Fibroblast of mammary gland (primary cell): ENCODE measurements at regions not wholly inside any gene's neighbourhood (a gene's known extent, or its start where the extent isn't known, plus 50 kb on each side); places are given as distances from the start of the nearest gene placed in this dataset.

Source experiments
- DNase-seq: peaks from one replicate; pipeline ENCODE4 v3.0.0-alpha.2; 2010; ENCODE audit warnings: low read depth
- H3K4me3 ChIP-seq: 2 replicates; pipeline ENCODE4 v1.5.1; 2011; ENCODE audit warnings: low read depth, mild to moderate bottlenecking, low read length, moderate library complexity; ENCODE audit not compliant: control insufficient read depth
- TF ChIP-seq, protein P1 (sequence below): conservative IDR thresholded peaks from 2 replicates; pipeline ENCODE4 v1.5.1; 2011; ENCODE audit warnings: low read depth, low read length, inconsistent platforms; ENCODE audit not compliant: control insufficient read depth, insufficient read depth

DNA sequence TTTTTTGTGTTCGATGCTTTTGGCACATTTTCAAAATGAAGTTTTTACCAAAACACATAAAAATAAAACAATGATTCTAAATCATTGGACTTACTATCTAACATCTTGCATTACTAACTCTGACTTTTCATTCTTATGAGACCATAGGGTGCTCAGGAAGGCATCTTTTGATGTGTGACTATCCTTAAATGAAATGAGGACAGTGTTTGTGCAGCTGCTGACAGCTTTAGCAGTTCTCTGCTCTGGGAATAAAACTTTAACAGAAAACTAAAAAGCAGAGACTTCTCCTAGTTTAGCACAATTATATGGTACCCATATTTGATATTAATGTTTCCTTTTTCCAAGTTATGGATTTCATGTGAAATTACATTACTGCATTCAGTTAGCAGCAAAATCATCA lies 471.6 kb downstream of the ARL4A start:
- no peak for DNase-seq
- no peak overlapping the region for H3K4me3 ChIP-seq
- TF ChIP-seq, protein P1, sequence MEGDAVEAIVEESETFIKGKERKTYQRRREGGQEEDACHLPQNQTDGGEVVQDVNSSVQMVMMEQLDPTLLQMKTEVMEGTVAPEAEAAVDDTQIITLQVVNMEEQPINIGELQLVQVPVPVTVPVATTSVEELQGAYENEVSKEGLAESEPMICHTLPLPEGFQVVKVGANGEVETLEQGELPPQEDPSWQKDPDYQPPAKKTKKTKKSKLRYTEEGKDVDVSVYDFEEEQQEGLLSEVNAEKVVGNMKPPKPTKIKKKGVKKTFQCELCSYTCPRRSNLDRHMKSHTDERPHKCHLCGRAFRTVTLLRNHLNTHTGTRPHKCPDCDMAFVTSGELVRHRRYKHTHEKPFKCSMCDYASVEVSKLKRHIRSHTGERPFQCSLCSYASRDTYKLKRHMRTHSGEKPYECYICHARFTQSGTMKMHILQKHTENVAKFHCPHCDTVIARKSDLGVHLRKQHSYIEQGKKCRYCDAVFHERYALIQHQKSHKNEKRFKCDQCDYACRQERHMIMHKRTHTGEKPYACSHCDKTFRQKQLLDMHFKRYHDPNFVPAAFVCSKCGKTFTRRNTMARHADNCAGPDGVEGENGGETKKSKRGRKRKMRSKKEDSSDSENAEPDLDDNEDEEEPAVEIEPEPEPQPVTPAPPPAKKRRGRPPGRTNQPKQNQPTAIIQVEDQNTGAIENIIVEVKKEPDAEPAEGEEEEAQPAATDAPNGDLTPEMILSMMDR = no peak

DNA sequence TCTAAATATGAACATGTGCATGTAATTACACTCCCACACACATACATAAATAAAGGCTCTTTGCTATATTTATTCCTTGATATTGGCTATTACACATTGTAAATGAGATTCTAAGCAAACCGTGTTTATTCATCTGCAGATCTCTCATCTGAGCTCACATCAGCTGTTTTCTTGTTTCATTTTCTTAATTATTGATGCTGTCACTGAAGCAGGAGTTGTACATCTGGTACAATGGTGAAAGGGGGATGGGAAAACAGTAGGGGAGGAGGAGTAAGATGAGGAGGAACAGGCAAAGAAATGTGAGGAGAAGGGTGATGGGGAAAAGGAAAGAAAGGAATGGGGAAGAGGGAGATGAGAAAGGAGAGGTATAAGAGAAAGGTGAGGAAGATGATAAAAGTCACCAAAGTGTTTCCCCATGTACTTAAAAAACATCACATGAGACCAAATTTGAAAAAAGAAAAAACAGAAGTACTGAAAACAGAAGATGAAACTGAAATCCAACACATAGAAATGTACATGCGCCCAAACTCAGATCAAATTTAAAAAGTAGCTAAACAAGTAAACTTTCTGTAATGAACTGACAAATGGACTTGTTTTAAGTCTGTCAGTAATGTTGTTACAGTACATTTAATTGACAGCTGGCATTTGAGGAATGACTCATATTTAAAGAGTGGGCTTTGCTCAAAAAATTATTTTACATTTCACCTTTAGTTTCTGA lies 472.2 kb downstream of the ARL4A start:
- DNase-seq = no peak
- TF ChIP-seq, protein P1 = no peak
- H3K4me3 ChIP-seq = no peak overlapping the region

DNA sequence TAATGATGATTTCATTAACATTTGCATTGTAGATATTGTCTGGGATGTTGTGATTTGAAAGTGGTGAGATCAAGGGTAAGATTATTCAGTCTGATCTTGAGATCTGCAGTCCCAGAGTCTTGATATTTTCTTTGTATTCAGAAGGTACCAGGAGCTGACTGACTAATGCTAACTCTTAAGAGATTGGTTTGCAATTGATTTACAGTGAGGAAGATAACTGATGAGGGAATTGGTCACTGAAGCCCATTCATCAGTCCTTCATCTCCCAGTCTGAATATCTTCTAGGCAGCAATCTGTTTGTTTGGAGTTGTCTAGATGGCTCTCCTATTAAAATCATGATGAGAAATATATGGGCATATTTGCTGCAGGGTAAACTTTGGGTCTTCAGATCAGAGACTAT lies 473.7 kb downstream of the ARL4A start:
- TF ChIP-seq, protein P1 = no peak
- no peak for DNase-seq
- H3K4me3 ChIP-seq = no peak overlapping the region

DNA sequence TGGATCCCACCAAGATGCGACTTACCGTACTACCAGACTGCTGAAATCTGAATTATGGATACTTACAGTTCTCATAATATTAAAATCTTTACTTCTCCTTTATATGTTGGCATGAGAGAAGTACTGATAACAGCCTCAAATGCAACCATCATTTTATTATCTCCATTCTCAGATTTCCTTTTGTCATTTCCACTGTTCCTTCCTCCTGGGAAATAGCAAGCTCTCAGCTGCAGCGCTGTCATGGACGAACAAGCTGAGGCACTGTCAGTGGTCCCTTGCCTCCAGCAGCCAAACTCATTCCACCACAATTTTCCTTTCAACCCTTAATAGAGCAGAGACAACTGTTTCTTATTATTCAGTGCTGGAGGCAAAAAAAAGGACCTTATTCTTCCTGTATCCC lies 478.4 kb downstream of the ARL4A start:
- H3K4me3 ChIP-seq = no peak overlapping the region
- TF ChIP-seq, protein P1 = no peak
- DNase-seq = no peak

DNA sequence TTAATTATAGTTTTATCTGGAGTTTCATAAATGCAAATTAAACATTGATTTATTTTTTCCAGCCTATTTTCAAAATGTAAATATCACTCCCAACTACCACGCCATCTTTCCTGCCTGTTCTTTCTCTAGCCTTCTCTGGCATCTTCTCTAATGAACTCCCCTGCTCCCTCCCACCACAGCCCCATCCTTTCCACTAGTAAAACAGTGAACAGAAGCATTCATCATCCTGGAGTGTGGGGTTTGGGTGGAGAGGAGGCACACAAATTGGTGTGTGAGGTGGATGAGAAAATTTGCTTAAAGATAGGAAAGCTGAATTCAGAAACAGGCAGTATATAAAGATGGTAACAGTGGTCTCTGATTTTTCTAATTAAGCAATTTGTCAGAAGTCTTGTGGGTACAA lies 479.4 kb downstream of the ARL4A start:
- no peak for DNase-seq
- TF ChIP-seq, protein P1 = no peak
- no peak overlapping the region for H3K4me3 ChIP-seq

DNA sequence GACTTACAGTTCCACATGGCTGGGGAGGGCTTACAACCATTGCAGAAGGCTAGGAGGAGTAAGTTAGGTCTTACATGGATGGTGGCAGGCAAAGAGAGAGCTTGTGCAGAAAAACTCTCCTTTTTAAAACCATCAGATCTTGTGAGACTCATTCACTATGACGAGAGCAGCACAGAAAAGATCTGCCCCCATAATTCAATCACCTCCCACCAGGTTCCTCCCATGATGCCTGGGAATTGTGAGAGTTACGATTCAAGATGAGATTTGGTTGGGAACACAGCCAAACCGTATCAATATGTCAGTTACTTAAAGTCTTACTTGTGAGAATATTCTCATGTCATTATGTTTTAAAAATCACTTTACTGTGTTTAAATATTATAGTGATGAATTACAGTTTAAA lies 481.9 kb downstream of the ARL4A start:
- no peak for DNase-seq
- TF ChIP-seq, protein P1 = no peak
- no peak overlapping the region for H3K4me3 ChIP-seq

DNA sequence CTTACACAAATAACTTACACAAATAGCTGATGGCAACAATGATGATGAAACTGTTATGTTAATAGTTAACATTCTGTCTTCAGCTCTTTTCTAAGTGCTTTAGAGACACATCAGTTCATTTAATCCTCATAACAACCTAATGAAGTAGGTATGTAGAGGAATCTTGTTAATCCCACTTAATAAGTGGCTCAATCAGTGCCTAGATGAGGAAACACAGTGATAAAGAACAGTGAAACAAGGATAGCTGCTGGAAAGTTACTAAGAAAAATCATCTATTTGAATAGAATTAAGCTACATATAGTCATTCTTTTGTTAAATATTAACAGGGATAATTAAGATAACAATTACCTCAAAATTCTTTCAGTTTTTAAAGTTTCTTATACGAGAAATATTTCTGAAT lies 487.6 kb downstream of the ARL4A start:
- no peak for DNase-seq
- H3K4me3 ChIP-seq = no peak overlapping the region
- TF ChIP-seq, protein P1 = no peak
